ENCODE measurements at regions not wholly inside any gene's neighbourhood (a gene's known extent, or its start where the extent isn't known, plus 50 kb on each side); places are given as distances from the start of the nearest gene placed in this dataset.

DNA sequence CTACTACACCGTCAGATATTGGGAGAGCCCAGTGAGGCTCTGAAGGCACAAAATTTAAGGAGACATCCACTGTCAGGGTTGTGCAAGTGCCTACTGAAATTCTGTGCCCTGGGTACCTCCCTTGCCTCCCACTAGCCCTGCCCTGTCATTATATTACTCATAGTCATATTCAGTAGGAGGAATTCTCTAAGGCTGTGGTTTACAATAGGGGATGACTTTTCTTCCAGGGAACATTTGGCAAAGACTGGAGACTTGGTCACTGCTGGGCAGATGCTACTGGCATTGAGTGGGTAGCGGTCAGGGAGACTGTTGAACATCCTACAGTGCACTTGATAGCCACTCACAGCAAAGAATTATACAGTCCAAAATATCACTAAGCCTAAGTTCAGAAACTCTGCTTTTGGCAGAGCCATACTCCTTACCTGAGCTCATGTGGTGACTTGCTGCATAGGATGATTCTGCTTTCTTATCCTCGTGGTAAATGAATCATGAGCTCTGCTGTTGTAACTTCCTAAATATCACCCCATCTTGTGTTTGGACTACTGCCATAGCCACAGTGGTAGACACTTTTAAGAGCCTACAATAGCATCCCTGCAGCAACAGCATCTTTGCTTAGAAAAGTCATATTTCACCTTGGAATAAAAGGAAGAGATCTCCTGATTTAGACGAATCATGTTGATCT is 563.4 kb upstream of the PLXNA2 start:
- no peak for DNase-seq

DNA sequence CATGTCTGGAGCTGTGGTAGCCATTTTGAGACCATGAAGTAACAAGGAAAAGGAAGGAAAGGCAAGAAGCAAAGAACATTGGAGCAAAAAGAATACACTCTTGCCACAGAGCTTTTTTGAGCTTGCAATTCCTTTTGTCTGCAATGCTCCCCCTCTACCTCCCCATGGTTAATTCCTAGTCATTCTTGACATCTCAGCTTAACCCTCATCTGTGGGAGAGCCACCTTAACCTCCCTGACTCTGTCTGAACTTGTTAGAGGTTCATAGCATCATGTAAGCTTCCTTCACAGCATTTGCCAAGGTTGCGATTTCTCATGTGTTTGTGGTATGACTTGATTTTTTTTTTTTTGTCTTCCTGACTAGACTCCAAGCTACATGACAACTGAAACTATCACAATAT is 564.1 kb upstream of the PLXNA2 start:
- DNase-seq, result no peak

DNA sequence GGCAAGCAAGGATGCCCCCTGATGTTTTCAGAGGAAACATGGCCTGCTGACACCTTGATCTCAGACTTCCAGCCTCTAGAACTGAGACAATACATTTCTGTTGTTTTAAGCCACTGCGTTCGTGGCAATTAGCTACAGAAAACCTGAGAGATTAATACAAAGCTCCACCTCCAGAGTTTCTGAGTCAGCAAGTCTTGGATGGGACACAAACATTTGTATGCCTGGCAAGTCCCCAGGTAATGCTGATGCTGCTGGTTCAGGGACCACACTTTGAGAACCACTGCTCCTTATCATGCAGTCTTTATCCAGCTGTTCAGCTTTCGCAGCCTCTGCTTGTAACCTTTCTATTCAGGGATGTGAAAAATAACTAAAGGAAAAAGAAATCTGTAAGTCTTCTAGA is 565.7 kb upstream of the PLXNA2 start:
- DNase-seq, result no peak

DNA sequence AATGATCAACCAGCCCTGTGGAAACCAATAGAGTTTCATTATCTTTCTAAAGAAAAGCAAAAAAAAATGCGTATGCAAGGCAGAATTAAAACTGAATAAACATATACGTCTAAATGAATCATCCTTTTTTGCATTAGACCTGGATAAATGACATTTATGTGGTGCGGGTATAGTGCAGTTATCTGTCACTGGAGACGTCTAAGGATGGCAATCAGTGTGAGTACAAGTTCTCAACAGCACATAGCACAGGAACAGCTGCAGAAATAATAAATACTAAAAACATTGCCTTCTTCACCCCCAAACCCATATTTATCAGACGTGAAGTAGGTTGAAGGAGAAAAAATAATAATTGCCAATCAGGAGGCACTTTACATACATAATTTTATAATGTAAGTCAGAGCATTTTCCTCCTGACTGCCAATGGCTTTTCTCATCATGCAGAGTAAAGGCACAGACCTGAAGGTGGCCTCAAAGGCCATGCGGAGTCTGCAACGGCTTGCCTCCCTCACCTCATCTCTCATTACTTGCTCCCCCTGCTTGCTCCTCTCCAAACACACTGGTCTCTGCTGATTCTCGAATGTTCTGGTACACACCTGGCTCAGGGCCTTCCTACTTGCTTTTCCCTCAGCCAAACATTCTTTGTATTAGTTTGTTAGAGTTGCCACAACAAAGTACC is 574.7 kb upstream of the PLXNA2 start:
- DNase-seq, result no peak

DNA sequence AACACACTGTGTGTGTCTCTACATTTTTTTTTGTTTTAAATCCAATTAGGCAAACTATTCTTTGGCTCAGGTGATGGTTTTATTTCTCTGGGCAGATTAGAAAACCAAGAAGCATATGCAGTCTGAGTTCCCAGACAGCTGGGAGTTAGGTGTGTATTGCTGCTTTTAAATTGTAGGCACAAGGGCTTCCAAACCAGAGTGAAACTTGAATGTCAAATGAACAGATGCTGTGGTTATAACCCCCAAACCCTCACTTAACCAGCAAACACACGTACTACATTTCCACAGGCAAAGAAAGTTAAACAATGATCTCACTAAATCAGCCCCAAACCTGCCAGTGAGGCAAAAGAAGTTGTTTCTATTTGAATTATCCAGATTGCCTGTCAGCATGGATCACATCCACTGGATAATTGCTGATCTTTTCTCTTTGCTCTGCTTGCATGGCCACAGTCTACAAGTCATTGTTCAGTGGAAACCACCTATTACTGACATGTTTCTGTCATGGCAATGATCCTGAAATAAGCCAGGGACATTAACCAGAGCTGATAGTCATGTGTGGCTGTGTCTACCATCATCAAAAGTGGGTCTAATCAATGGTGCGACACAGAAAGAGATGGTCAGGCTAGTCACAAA is 576.5 kb upstream of the PLXNA2 start:
- no peak for DNase-seq

DNA sequence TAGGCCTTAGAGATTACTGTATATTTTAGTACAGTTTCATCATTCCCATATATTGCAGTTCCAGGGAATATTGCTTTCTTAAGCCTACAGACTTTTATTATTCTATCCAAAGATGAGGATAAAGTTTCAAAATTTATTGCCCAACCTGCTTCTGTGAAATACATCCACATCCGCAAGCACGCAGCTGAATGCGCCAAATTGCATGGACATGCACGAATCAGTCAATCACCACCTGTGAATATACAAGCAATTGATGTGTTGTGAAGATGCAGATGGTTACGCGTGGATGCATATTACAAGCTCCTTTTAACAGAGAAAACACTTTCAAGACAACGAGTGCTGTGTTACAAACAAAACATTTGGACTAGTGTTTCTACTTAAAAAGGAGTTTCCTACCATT is 577.8 kb upstream of the PLXNA2 start:
- no peak for DNase-seq

DNA sequence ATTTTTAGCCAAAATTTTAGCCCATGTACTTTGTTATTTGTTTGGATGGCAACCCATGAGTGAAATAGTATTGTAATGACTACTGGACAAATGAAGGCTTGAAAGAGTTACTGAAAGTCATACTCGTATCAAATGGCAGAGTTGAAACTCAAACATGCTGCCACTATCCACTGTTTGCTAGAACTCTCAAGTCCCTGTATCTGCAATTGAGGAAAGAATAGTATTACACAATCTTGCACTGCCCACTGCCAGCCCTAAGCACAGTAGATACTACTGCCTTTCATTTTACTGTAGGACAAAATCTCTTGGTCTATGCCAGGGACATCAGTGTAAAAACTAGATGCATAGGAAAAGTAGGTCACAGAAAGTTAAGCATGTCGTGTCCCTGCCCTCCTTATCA is 581.1 kb upstream of the PLXNA2 start:
- DNase-seq, result no peak

DNA sequence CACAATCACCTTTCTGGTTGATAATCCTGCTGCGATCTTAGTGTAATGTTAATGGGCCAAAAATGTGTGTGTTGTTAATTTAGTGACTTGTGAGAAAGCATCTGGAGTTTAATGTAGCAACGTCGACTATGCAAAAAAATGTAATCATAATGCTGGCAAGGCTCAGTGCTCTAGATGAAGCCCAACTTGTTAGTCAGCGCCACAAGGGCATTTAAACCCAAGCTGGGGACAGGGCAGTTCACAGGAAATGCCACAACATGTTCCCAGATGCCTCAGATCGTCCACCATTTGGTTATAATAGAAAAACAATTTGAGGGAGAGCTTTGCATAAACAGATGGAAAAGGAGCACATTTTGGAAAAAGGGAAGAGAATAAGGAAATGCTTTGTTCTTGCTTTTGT is 585.4 kb upstream of the PLXNA2 start:
- DNase-seq, result no peak

DNA sequence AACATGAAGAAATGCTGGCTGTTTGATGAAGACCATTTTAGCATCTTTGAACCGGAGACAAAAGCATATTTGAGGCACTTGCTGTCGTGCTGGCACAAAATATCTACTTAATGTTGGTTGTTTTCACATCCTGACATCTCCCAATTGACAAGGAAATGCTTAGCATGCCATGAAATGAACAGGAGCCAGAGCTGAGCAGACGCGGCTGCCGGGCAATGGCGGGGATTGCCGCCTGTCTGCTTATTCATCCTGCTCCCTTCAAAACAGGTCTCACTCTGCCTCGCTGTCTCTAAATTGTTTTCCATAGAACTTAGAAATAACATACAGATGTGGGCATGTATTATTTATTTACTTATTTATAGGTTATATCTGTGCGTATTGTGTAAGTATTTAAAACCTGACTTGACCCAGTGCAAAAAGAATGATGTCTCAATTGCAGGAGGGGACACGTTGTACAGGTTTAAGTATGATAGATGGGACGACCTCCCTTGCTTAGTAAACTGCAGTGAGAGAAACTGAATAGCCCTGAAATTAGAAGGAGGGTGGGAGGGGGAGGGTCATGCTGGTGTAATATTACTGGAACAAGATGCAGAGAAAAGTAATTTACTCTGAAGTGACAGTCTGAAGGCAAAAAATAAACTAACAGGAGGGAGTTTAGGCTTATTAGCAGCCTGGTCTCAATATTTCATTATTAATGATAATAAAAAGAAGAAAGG is 590.4 kb upstream of the PLXNA2 start:
- DNase-seq, result no peak

DNA sequence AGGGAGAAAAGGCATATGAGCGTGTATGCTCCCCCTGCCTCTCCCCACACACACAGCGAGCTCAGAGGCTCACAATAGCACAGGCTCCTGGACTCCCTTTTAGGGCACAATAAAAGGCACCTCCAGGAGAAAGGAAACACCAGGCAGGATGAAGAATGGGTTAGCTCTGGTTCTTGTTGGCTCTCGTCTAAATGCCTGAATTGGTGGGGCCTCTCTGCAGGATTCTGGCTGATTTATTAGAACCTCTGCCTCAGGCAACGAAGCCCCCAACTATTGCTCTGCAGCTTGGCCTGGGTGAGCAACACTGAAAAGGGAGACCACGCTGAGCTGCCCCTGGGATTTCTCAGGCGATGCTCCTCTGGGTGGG is 590.9 kb upstream of the PLXNA2 start:
- DNase-seq, result no peak

DNA sequence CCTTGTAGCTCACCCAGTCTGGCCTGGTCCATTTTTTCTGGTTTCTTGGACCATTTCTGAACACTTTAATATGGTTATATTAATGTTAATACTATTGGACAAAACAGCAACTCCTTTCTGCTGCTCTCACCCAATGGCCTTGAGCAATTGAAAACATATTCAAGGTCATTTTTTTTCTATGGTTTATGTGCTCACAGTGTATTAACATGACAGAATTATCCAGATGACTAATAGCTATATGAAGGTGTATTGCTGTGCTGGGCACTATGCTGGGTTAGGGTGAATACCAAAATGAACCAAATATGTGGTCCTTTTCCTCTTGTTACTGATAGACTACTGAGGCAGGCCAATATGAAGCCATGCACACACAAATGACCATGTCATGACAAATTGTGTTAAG is 591.6 kb upstream of the PLXNA2 start:
- no peak for DNase-seq

DNA sequence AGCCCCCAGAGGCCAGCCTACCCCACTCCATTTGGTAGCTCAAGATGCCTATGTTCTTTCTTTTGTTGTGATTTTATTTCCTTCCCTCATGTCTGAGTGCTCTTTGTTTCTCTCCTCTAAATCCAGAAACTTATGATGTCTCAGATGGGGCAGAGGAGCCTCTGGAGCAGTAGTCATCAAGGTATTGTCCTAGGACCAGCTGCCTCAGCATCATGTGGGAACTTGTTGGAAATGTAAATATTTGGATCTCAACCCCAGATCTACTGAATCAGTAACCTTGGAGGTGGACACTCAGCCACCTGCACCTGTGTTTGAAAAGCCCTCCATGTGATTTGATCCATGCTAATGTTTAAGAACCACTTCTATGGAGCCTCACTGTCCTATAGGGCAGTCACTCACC is 593.1 kb upstream of the PLXNA2 start:
- no peak for DNase-seq

DNA sequence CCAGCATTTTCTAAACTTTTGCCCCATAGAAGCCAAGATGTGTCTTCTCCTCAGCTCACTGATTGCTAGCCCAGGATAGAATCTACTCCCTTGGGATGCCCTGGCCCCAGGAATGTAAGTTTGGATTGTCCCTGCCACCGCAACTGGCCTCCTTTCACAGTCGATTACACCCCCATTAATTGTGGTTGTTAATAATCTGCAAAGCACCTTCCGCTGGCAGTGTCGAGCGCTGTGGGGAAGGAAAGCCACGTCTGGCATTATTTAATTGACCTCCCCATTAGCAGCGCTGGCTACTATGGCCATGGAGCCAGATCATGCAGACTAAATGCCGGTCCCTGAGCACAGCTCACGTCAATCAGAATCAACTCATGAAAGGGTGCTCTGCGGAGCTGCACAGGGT is 597.3 kb upstream of the PLXNA2 start:
- no peak for DNase-seq

DNA sequence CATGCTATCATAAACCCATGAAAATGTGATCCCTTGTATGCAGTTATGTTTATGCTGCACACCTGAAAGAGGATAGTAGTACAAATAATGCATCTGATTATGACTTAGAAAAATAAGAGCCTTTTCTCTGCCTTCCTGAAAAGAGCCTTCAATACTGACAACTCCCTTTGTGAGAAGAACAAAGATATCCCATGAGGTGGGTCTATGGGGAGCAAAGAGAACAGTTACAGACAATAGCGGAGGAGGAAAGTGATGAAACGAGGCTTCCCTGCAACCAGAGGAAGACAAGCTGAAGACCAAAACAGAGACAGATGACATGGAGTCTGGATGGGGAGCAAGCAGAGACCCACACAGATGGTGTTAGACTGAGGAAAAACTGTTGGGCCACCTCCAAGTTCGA is 598.3 kb upstream of the PLXNA2 start:
- no peak for DNase-seq

DNA sequence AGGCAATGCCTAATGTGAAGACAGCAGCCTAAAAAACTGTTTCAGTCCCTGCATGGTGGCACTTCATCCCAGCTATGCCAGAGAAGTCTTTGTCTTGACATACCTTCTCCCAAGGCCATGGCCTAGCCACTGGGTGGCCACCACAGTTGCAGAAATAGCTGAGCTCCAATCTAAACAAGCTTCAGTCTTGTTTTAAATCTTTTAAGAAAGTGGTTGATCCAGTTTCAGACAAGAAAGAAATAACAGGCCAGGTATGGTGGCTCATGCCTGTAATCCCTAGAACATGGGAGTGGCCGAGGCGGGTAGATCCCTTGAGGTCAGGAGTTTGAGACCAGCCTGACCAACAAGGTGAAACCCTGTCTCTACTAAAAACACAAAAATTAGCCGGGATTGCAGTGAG is 600.0 kb upstream of the PLXNA2 start:
- no peak for DNase-seq

DNA sequence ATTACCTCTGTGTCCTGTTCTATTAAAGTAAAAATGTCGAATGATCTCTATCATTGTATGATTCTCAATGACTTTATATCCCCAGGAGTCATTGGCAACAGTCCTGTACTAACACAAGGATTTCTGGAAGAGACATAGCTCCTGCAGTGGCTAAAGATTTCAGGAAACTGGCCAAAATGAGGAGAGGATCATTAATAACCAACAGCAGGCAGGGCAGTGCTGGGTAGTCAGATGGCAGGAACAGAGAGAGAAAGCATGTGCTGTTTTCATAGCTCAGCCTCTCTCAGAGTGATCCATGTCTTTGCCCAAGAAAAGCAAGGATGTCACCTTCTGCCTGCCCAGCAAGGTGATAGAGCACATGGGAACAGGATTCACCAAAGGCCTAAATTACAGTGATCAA is 604.7 kb upstream of the PLXNA2 start:
- DNase-seq, result no peak

DNA sequence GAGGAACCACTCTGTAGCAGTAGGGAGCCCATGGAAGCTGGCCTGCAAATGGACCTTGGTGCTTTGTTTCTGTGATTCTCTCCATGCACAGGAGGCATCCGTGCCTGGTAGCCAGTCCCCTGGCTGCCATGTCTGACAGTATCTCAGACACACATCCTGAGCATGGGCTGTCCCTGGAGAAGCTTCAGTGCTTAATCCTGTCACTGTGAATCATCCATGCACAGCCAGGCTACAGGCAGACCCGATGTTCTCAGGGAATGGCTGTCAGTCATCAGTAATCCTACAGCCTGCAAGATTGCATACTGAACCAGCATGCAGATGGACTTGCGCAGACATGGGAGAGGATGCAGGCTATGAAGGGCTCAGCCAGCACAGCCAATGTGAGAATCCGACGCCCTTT is 606.3 kb upstream of the PLXNA2 start:
- no peak for DNase-seq

DNA sequence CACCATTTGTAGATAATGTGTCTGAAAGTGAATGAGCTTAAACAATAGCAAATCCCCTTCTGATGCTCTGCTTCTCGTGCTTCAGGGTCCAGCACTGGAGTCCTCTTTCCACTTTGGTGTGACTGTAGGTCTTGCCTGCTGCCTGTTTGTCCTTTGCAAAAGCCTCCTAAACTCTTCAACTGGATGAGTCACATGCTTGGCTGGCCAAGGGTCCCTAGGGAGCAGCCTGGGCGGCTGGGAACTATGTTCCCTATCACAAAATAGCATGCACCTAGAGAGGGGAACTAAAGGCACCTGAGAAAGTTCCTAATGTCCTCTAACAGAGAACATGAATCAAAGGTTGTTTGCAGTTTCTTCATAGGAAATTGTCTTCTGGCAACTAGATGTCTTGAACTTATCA is 607.2 kb upstream of the PLXNA2 start:
- DNase-seq, result no peak

DNA sequence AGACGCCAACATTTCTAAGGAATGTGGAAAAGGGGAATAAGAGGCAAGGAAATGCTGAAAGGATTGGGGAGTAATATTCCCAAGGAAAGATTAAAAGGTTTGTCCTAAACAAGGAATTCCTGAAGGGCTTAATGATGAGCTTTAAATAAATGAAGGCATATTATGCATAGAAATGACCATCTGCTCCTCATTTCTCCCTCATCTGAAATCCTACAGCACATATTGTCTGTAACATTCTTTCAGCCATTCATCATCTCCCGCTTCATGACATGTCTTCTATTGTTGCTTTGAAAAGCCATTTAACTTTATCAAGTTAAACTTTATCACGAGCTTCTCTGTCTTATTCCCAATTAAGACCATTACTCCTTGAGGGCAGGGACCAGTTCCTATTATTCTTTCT is 608.7 kb upstream of the PLXNA2 start:
- DNase-seq, result no peak

DNA sequence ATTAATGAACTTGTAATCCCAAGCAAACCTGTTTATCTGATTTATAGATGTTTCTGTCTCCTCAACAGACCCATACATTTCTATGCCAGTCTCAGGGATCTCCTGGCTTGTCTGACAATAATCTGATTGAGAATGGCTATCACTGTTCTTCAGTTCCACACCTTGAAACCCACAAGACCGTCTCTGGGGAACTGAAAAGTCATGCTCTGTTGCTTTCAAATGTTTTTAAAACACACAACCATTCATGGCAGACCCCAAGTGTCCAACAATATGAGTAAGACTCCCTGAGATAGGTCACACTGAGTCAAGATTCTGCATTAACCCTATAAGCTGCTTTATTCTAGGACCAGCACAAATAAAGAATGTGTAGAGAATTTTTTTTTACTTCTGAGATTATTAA is 611.2 kb upstream of the PLXNA2 start:
- no peak for DNase-seq

DNA sequence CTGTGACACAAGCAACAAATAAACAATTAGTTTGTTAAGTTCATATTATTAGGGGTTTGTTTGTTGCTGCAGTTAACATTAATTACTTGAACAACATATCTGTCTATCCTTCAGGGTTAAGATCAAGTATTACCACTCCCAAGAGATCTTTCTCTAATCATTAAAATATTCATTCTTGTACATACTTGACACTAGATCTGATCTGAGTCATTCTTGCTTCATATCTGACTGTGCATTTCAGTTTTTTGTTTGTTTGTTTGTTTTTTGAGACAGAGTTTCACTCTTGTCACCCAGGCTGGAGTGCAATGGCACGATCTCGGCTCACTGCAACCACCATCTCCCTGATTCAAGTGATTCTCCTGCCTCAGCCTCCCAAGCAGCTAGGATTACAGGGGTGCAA is 613.3 kb upstream of the PLXNA2 start:
- DNase-seq, result no peak

DNA sequence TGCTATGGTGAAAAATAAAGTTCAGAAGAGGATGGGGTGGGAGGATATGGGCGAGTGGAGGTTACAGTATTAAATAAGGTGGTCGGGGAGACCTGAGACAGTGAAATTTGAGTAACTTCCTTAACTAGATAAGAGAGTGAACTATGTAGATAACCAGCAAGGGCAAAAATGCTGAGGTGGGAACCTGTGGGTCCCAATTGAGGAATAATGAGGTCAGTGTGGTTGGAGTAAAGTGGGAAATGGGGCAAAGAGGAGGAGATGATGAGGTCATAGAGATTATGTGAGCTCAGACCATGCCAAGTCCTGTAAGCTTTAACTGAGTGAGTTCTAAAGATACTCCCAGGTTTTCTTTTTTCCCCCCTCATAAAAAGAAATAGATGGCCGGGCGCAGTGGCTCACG is 614.6 kb upstream of the PLXNA2 start:
- no peak for DNase-seq

DNA sequence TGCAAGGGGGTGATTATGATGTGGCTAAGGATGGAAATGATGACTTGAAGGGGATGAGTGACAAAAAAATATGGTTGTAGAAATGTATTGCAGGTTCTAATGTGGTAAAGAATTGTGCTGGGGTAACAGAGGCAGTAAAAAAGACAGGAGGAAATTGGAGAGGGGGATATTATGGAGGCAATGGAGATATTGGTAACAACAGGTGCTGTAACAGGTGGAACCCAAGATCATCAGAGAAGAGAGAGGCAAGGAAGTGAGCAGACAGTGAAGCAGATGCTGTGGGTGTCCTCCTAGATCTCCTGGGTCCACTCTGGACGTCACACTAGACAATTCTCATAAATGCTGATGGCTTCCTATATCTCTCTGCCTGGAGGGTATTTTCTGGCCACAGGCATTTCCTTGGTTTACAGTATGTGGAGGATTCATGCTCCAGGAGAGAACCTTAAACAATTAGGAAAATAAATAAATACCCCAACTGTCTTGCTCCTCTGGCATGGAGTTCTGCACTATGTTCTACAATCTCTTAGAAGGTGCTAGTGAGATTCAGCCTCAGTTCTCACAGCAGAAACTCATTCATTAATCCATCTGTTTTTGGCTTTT is 620.3 kb upstream of the PLXNA2 start:
- DNase-seq, result no peak
